Esophagus muscularis mucosa (tissue), 4 donors: ENCODE measurements at regions not wholly inside any gene's neighbourhood (a gene's known extent, or its start where the extent isn't known, plus 50 kb on each side); places are given as distances from the start of the nearest gene placed in this dataset.
"Not testable (repeated sequence)": the region's sequence is repeated elsewhere in the genome, so short reads cannot be mapped to it uniquely, and the experiment has no call there.

Experiments
- DNase-seq: peaks from one replicate; pipeline ENCODE4 v3.0.0-alpha.2; 2017; ENCODE audit errors: extremely low spot score
- H3K27ac ChIP-seq, 4 donors: fragments of 200-600 bp; sonication (generic); replicated peaks in 1 of 4; 1 replicate in 3 of 4; 2 replicates in 1 of 4; pipeline ENCODE4 v1.5.1; 2016 to 2019; ENCODE audit warnings: mild to moderate bottlenecking in 1 of 4
- H3K27me3 ChIP-seq, 4 donors: fragments of 200-600 bp; sonication (generic); one replicate each; pipeline versions ENCODE4 v1.5.1 to v1.6.0; 2016 to 2019
- H3K36me3 ChIP-seq, 4 donors: fragments of 200-600 bp; sonication (generic); one replicate each; pipeline ENCODE4 v1.5.1; 2016 to 2019
- H3K4me1 ChIP-seq, 4 donors: fragments of 200-600 bp; sonication (generic); one replicate each; pipeline ENCODE4 v1.5.1; 2016 to 2019
- H3K4me3 ChIP-seq, 4 donors: fragments of 200-600 bp; sonication (generic); 1 replicate in 2 of 4; 2 replicates in 2 of 4; pipeline ENCODE4 v1.5.1; 2016 to 2019; ENCODE audit warnings: mild to moderate bottlenecking in 4 of 4, moderate library complexity in 1 of 4
- H3K9me3 ChIP-seq, 4 donors: fragments of 200-600 bp; sonication (generic); 1 replicate in 3 of 4; 2 replicates in 1 of 4; pipeline ENCODE4 v1.5.1; 2016 to 2019
- EP300 ChIP-seq: sonication (generic); formaldehyde crosslinking; IDR thresholded peaks from one replicate; pipeline ENCODE4 v1.6.1; 2017; ENCODE audit warnings: antibody characterized with exemption
- POLR2A ChIP-seq: fragments of 450-650 bp; IDR thresholded peaks from one replicate; pipeline ENCODE4 v1.6.1; 2017; ENCODE audit warnings: antibody characterized with exemption, moderate library complexity, mild to moderate bottlenecking, low read depth
- POLR2AphosphoS5 ChIP-seq, 2 donors: sonication (generic); formaldehyde crosslinking; IDR thresholded peaks; one replicate each; pipeline ENCODE4 v1.6.1; 2017; ENCODE audit warnings: antibody characterized with exemption in 2 of 2
- WGBS: methylation state at CpG from one replicate; pipeline ENCODE4 v1.1.5; 2018; 5-methylcytosine and 5-hydroxymethylcytosine counted together
- intact Hi-C: fragments of 100-400 bp; cut with DNase I; formaldehyde crosslinking; loops from one replicate; pipeline ENCODE4 v1.15.1; 2023
- TF ChIP-seq, protein P1 (sequence below), 3 experiments: fragments of 200-600 bp in 2 of 3; fragments of 450-650 bp in 1 of 3; sonication (generic) in 2 of 3; IDR thresholded peaks; one replicate each; pipeline ENCODE4 v1.5.1; 2017 to 2019; ENCODE audit warnings: antibody characterized with exemption in 3 of 3, mild to moderate bottlenecking in 2 of 3, moderate library complexity in 1 of 3

DNA sequence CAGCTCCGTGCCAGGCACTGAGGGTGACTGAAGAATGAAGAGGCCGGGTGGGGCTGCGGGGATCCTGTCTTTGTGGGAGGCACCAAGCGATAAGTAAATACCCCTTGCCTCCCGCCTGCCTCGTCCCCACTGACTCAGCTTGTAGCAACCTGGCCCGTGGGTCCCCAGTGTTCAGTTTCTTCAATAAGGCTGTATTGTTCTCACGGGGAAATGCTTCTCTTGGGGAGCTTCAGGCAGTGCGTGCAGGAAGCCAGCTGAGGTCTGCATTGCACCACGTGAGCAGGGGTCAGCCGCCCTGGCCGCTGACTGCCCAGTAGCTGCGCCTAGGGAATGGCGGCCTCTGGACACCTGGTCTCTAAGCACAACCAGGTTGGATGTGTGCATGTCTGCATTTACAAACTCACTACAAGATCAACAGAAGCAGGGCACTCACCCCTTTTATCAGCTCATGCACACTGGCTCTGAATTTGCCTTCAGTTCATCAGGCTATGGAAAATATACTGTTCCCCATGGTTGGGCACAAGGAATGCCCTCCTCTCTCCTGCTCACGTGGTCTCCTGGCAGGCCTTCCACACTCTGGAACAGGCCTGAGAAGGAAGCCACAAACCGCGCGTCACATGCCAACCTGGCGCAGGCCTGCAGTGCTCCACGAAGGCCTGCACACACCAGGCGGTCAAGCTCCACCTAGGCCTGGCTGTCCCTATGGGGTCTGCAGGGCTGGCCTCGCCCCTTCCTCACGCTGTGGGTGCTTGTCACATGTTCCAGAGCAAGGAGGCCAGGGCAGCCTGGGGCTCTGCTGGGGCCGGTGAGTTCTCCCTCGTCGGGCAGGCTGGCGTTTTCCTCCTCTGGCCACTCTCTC, 135.7 kb upstream of the RNF32 start:
- no peak for TF ChIP-seq POLR2A
- TF ChIP-seq POLR2AphosphoS5 (IDR thresholded peaks at IDR 0.05): no peak
- no peak for TF ChIP-seq EP300
- TF ChIP-seq, protein P1, sequence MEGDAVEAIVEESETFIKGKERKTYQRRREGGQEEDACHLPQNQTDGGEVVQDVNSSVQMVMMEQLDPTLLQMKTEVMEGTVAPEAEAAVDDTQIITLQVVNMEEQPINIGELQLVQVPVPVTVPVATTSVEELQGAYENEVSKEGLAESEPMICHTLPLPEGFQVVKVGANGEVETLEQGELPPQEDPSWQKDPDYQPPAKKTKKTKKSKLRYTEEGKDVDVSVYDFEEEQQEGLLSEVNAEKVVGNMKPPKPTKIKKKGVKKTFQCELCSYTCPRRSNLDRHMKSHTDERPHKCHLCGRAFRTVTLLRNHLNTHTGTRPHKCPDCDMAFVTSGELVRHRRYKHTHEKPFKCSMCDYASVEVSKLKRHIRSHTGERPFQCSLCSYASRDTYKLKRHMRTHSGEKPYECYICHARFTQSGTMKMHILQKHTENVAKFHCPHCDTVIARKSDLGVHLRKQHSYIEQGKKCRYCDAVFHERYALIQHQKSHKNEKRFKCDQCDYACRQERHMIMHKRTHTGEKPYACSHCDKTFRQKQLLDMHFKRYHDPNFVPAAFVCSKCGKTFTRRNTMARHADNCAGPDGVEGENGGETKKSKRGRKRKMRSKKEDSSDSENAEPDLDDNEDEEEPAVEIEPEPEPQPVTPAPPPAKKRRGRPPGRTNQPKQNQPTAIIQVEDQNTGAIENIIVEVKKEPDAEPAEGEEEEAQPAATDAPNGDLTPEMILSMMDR (IDR thresholded peaks at IDR 0.05): no peak
- no peaks in the 10 kb centered on the region for H3K27me3 ChIP-seq
- 78% methylated on average over 18 of the region's 27 CpGs for WGBS
- intact Hi-C loops: no loop called here
- peak; percentile 90 for DNase-seq
- no peak overlapping the region for H3K27ac ChIP-seq
- H3K4me3 ChIP-seq: no peak overlapping the region
- no peaks in the 10 kb centered on the region for H3K36me3 ChIP-seq
- H3K9me3 ChIP-seq: peaks cover 0 to 17% (median 10%) of the 10 kb centered on the region in 4 donors
- no peaks in the 10 kb centered on the region for H3K4me1 ChIP-seq

DNA sequence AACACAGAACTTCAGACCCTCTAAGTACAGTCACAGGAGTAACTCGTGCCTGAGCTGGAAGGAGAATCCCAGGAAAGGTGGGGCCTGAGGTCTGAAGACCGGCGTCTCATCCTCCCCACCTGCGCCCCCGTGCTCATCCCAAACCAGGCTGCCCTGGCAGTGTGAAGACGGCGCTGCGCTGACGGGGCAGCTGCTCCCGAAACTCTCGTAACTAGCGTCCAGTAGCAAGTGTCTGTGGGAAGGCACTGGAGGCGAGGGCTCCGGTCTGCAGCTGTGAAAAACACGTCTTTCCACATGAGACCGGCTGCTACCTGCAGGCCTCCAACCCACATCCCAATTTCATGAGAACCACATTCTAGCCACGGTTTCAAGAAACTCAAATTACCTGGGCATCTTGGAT, 136.6 kb upstream of the RNF32 start:
- no peak for TF ChIP-seq POLR2A
- TF ChIP-seq, protein P1 (IDR thresholded peaks at IDR 0.05): no peak
- no peak for TF ChIP-seq POLR2AphosphoS5 (IDR thresholded peaks at IDR 0.05)
- no peak for TF ChIP-seq EP300
- H3K27ac ChIP-seq: no peak overlapping the region
- H3K27me3 ChIP-seq: no peaks in the 10 kb centered on the region
- 90% methylated on average over 16 of the region's 17 CpGs for WGBS
- H3K36me3 ChIP-seq: no peaks in the 10 kb centered on the region
- peaks cover 0 to 10% (median 8%) of the 10 kb centered on the region in 4 donors for H3K9me3 ChIP-seq
- no peak overlapping the region for H3K4me3 ChIP-seq
- no peaks in the 10 kb centered on the region for H3K4me1 ChIP-seq
- intact Hi-C loops: no loop called here
- no peak for DNase-seq

DNA sequence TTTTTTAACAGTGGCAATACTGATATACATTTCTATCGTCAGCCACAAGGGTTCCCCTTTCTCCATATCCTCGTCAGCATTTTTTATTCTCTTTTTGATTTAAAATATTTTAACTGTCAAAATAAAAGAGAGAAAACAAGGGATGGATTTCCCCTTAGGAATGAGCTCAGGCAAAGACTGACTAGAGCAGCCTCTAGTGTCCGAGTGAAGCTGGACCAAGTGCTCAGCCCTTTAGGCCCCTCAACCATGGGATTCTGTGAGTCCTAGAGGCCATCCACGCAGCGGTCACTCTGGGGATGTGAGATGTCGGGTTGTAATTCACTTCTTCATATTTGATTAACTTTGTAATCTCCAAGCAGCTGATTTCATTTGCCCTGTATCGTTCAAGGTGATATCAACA, 137.4 kb upstream of the RNF32 start:
- H3K27ac ChIP-seq: no peak overlapping the region
- intact Hi-C loops: no loop called here
- TF ChIP-seq EP300: no peak
- TF ChIP-seq POLR2A: no peak
- TF ChIP-seq, protein P1 (IDR thresholded peaks at IDR 0.05): no peak
- no peak for TF ChIP-seq POLR2AphosphoS5 (IDR thresholded peaks at IDR 0.05)
- WGBS: 59% methylated on average over 7 of the region's 7 CpGs
- no peak overlapping the region for H3K4me3 ChIP-seq
- DNase-seq: no peak
- no peaks in the 10 kb centered on the region for H3K27me3 ChIP-seq
- H3K9me3 ChIP-seq: peaks cover 0 to 10% (median 5%) of the 10 kb centered on the region in 4 donors
- no peaks in the 10 kb centered on the region for H3K36me3 ChIP-seq
- no peaks in the 10 kb centered on the region for H3K4me1 ChIP-seq

DNA sequence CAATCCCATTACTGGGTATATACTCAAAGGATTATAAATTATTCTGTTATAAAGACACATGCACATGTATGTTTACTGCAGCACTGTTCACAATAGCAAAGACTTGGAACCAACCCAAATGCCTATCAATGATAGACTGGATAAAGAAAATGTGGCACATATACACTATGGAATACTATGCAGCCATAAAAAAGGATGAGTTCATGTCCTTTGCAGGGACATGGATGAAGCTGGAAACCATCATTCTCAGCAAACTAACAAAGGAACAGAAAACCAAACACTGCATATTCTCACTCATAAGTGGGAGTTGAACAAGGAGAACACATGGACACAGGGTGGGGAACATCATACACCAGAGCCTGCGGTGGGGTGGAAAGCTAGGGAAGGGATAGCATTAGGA, 138.8 kb upstream of the RNF32 start:
- H3K27ac ChIP-seq, H3K4me3 ChIP-seq, H3K27me3 ChIP-seq, H3K36me3 ChIP-seq, H3K4me1 ChIP-seq, intact Hi-C loops, DNase-seq: not testable (repeated sequence)
- WGBS: 100% methylated on average over 1 of the region's 1 CpG
- peaks cover 0 to 10% (median 4%) of the 10 kb centered on the region in 4 donors for H3K9me3 ChIP-seq

DNA sequence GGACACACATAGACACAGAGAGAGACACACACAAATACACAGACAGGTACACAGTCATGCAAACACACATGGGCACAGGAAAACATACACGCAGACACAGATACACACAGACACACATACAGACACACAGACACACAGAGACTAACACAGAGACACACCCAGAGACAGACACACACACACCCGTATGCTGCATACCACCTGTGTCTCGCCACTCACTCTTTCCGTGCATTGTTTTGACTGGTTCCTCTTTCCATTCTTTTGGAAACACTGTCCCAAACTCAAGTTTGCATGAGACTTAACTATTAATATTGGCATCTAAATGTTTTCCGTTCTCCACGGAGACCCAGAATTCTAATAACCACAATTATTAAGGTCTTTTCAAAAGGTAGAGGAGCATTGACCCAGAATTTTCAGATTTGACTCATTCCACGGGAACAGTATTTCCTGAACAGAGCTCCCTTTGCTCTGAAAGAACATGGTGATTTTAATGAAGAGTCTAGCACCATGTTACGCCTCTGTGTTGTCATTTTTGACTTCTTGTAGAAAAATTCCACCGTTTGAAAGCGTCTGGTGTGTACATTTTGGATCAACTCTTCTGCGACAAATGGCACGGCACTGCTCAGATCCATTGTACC, 141.2 kb upstream of the RNF32 start:
- H3K4me1 ChIP-seq: no peaks in the 10 kb centered on the region
- H3K27ac ChIP-seq: no peak overlapping the region
- H3K27me3 ChIP-seq: peaks cover 0 to 13% (median 0%) of the 10 kb centered on the region in 4 donors
- intact Hi-C loops: no loop called here
- no peak overlapping the region for H3K4me3 ChIP-seq
- no peaks in the 10 kb centered on the region for H3K36me3 ChIP-seq
- 70% methylated on average over 12 of the region's 12 CpGs for WGBS
- TF ChIP-seq POLR2A: no peak
- TF ChIP-seq EP300: no peak
- TF ChIP-seq POLR2AphosphoS5 (IDR thresholded peaks at IDR 0.05): no peak
- TF ChIP-seq, protein P1 (IDR thresholded peaks at IDR 0.05): no peak
- peaks cover 0 to 10% (median 4%) of the 10 kb centered on the region in 4 donors for H3K9me3 ChIP-seq
- peak; percentile 86 for DNase-seq
